SH-SY5Y (cell line): ENCODE measurements at regions not wholly inside any gene's neighbourhood (a gene's known extent, or its start where the extent isn't known, plus 50 kb on each side); places are given as distances from the start of the nearest gene placed in this dataset.

Experiments
- GATA2 ChIP-seq: IDR thresholded peaks from 2 replicates; pipeline ENCODE4 v1.6.1; 2011; ENCODE audit warnings: mild to moderate bottlenecking, low read depth, low read length
- GATA3 ChIP-seq: IDR thresholded peaks from 2 replicates; pipeline ENCODE4 v1.6.1; 2011; ENCODE audit warnings: low read depth, mild to moderate bottlenecking, low read length, moderate library complexity

- TF ChIP-seq GATA2 (no peak), GATA3 (no peak)
Measured at GRCh38 chr11:28495333-28495732, 387.1 kb downstream of the METTL15 start.
